A673 (cell line): ENCODE measurements at regions not wholly inside any gene's neighbourhood (a gene's known extent, or its start where the extent isn't known, plus 50 kb on each side); places are given as distances from the start of the nearest gene placed in this dataset.

Experiments
- BruUV-seq: library from RNA; stranded (reverse); fragments of 400-500 nt; replicated peaks from 2 replicates; lab custom pipeline; 2021; lab: Mats Ljungman, UMichigan
- CTCF ChIA-PET: fragments of 300-600 bp; sonication (Branson Sonifier 250); formaldehyde crosslinking; loops from one replicate; lab custom pipeline; 2022; ENCODE audit warnings: antibody characterized with exemption; lab: Charles Lee
- POLR2A ChIA-PET: fragments of 300-600 bp; sonication (Branson Sonifier 250); formaldehyde crosslinking; loops from one replicate; lab custom pipeline; 2022; ENCODE audit warnings: antibody characterized with exemption; ENCODE audit not compliant: low non-redundant PET; lab: Charles Lee
- DNase-seq: peaks from one replicate; pipeline ENCODE4 v3.0.0-alpha.2; 2015; ENCODE audit warnings: low spot score
- H3K27ac ChIP-seq: fragments of 200-600 bp; sonication (generic); 2 replicates; pipeline ENCODE4 v1.5.1; 2016; ENCODE audit warnings: mixed run types, low read depth, mild to moderate bottlenecking, mixed read lengths, antibody characterized with exemption, low read length; ENCODE audit not compliant: poor library complexity, severe bottlenecking
- H3K27me3 ChIP-seq: fragments of 200-600 bp; sonication (generic); replicated peaks from 2 replicates; pipeline ENCODE4 v1.6.1; 2017; ENCODE audit warnings: mixed run types, low read depth, mild to moderate bottlenecking, mixed read lengths, antibody characterized with exemption, low read length; ENCODE audit not compliant: insufficient read depth, poor library complexity
- H3K36me3 ChIP-seq: fragments of 200-600 bp; sonication (generic); 2 replicates; pipeline ENCODE4 v1.6.1; 2016; ENCODE audit warnings: mixed run types, mild to moderate bottlenecking, mixed read lengths, antibody characterized with exemption, low read length; ENCODE audit not compliant: insufficient read depth, poor library complexity, severe bottlenecking
- H3K4me1 ChIP-seq: fragments of 200-600 bp; sonication (generic); 2 replicates; pipeline ENCODE4 v1.6.1; 2017; ENCODE audit warnings: mixed run types, mild to moderate bottlenecking, mixed read lengths, antibody characterized with exemption, low read length; ENCODE audit not compliant: insufficient read depth, poor library complexity, severe bottlenecking
- H3K4me3 ChIP-seq: fragments of 200-600 bp; sonication (generic); 2 replicates; pipeline ENCODE4 v1.5.1; 2016; ENCODE audit warnings: low read depth, mixed run types, mild to moderate bottlenecking, mixed read lengths, low read length; ENCODE audit not compliant: poor library complexity, severe bottlenecking
- H3K9me3 ChIP-seq: fragments of 200-600 bp; sonication (generic); 2 replicates; pipeline ENCODE4 v1.6.1; 2016; ENCODE audit warnings: mixed run types, low read depth, mild to moderate bottlenecking, mixed read lengths, antibody characterized with exemption, low read length; ENCODE audit not compliant: poor library complexity, severe bottlenecking
- EZH2 ChIP-seq: fragments of 200-600 bp; sonication (generic); IDR thresholded peaks from 2 replicates; pipeline ENCODE4 v1.6.1; 2017; ENCODE audit warnings: borderline replicate concordance, low read depth, mild to moderate bottlenecking, mixed read lengths, antibody characterized with exemption, low read length; ENCODE audit not compliant: poor library complexity, severe bottlenecking
- intact Hi-C: fragments of 100-400 bp; cut with micrococcal nuclease; formaldehyde crosslinking; loops from one replicate; pipeline ENCODE4 v1.10.0; 2022; ENCODE audit not compliant: unreplicated experiment
- TF ChIP-seq, protein P1 (sequence below): fragments of 300-800, 200-600 bp; sonication (generic); conservative IDR thresholded peaks from 2 replicates; pipeline ENCODE4 v1.5.1; 2017; ENCODE audit warnings: low read depth, mild to moderate bottlenecking, antibody characterized with exemption, low read length, moderate library complexity, mixed read lengths

DNA sequence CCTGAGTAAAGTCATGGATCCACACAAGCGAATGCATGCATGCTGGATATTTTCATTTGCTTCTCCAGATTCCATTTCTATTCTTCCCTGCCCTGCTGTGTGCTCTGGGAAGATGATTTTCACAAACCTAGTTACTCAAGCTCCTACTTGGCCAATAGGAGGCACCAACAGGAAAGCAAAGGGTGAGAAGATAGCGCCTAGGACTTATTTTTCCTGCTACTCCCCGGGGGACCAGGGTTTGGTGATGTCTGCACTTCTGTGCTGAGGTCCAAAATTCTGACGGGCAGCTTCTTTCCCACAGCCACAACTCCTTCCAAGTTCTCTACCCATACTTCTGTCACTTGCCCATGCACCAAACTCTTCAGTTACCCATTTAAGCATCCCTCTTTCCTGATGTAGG is 509.3 kb upstream of the TENM4 start:
- Histone ChIP-seq H3K4me1 (no peaks in the 10 kb centered on the region), H3K4me3 (no peak overlapping the region), H3K36me3 (no peaks in the 10 kb centered on the region), H3K27me3 (peaks cover 5% of the 10 kb centered on the region), H3K27ac (no peak overlapping the region), H3K9me3 (no peaks in the 10 kb centered on the region)
- POLR2A ChIA-PET, result no interaction called here
- BruUV-seq, result no TSS peak
- intact Hi-C loops, result no loop called here
- DNase-seq, result no peak
- CTCF ChIA-PET, result no interaction called here
- no peak for TF ChIP-seq EZH2
- TF ChIP-seq, protein P1, sequence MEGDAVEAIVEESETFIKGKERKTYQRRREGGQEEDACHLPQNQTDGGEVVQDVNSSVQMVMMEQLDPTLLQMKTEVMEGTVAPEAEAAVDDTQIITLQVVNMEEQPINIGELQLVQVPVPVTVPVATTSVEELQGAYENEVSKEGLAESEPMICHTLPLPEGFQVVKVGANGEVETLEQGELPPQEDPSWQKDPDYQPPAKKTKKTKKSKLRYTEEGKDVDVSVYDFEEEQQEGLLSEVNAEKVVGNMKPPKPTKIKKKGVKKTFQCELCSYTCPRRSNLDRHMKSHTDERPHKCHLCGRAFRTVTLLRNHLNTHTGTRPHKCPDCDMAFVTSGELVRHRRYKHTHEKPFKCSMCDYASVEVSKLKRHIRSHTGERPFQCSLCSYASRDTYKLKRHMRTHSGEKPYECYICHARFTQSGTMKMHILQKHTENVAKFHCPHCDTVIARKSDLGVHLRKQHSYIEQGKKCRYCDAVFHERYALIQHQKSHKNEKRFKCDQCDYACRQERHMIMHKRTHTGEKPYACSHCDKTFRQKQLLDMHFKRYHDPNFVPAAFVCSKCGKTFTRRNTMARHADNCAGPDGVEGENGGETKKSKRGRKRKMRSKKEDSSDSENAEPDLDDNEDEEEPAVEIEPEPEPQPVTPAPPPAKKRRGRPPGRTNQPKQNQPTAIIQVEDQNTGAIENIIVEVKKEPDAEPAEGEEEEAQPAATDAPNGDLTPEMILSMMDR, result no peak

- no peaks in the 10 kb centered on the region for H3K36me3 ChIP-seq
- H3K27me3 ChIP-seq, result peaks cover 5% of the 10 kb centered on the region
- H3K4me3 ChIP-seq, result no peak overlapping the region
- H3K27ac ChIP-seq, result no peak overlapping the region
- TF ChIP-seq, protein P1, result no peak
- TF ChIP-seq EZH2, result no peak
- intact Hi-C loops, result no loop called here
- ChIA-PET CTCF (no interaction called here), POLR2A (no interaction called here)
- no TSS peak for BruUV-seq
- no peak for DNase-seq
- no peaks in the 10 kb centered on the region for H3K4me1 ChIP-seq
- no peaks in the 10 kb centered on the region for H3K9me3 ChIP-seq
Observed at GRCh38 chr11:79949574-79949973, 508.7 kb upstream of the TENM4 start.

DNA sequence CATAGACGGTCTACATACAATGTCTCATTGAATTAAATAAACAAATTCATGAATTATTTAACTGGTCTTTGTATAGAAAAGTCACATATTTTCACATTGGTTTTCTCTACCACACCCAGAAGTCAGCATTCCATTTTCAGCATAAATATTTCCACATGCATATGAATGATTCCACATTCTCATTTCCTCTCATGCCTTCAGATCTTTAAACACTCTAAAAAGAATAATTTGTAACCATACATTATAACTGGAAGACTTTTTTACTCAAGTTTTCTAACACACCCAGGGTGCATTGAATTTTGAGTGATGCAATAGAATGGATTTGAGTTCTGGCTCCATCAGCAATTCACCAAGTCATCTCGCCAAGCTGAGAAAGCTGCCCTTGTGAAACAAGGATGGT is 501.8 kb upstream of the TENM4 start:
- ChIA-PET POLR2A (no interaction called here), CTCF (no interaction called here)
- no peaks in the 10 kb centered on the region for H3K36me3 ChIP-seq
- DNase-seq, result no peak
- no peak overlapping the region for H3K4me3 ChIP-seq
- no TSS peak for BruUV-seq
- H3K9me3 ChIP-seq, result no peaks in the 10 kb centered on the region
- intact Hi-C loops, result no loop called here
- no peaks in the 10 kb centered on the region for H3K4me1 ChIP-seq
- no peak overlapping the region for H3K27ac ChIP-seq
- H3K27me3 ChIP-seq, result peaks cover 5% of the 10 kb centered on the region
- TF ChIP-seq, protein P1, result no peak
- no peak for TF ChIP-seq EZH2
